Smooth muscle cell (in vitro differentiated cells): ENCODE measurements at regions not wholly inside any gene's neighbourhood (a gene's known extent, or its start where the extent isn't known, plus 50 kb on each side); places are given as distances from the start of the nearest gene placed in this dataset.

ENCODE experiments used
- DNase-seq: peaks from one replicate; lab custom pipeline; 2025; ENCODE audit not compliant: unreplicated experiment; lab: John Stamatoyannopoulos, UW
- H2AFZ ChIP-seq: fragments of 200-600 bp; sonication (generic); 2 replicates; pipeline ENCODE4 v1.6.0; 2016; ENCODE audit warnings: antibody characterized with exemption, low read depth, mild to moderate bottlenecking
- H3F3A ChIP-seq: fragments of 200-600 bp; sonication (generic); 2 replicates; pipeline ENCODE4 v1.6.0; 2017; ENCODE audit warnings: antibody characterized with exemption, low read depth
- H3K27ac ChIP-seq: fragments of 200-600 bp; sonication (generic); 2 replicates; pipeline ENCODE4 v1.5.1; 2016; ENCODE audit warnings: low read depth, mild to moderate bottlenecking
- H3K27me3 ChIP-seq: fragments of 200-600 bp; sonication (generic); 2 replicates; pipeline ENCODE4 v1.6.1; 2016; ENCODE audit warnings: low read depth, mild to moderate bottlenecking
- H3K36me3 ChIP-seq: fragments of 200-600 bp; sonication (generic); 2 replicates; pipeline ENCODE4 v1.5.1; 2016; ENCODE audit warnings: low read depth
- H3K4me1 ChIP-seq: fragments of 200-600 bp; sonication (generic); 2 replicates; pipeline ENCODE4 v1.5.1; 2016; ENCODE audit warnings: low read depth
- H3K4me2 ChIP-seq: fragments of 200-600 bp; sonication (generic); 2 replicates; pipeline ENCODE4 v1.6.0; 2016; ENCODE audit warnings: mild to moderate bottlenecking
- H3K4me3 ChIP-seq: fragments of 200-600 bp; sonication (generic); 2 replicates; pipeline ENCODE4 v1.5.1; 2016; ENCODE audit warnings: mild to moderate bottlenecking
- H3K79me2 ChIP-seq: fragments of 200-600 bp; sonication (generic); 2 replicates; pipeline ENCODE4 v1.6.0; 2016; ENCODE audit warnings: low read depth, mild to moderate bottlenecking
- H3K9ac ChIP-seq: fragments of 200-600 bp; sonication (generic); 2 replicates; pipeline ENCODE4 v1.6.0; 2016; ENCODE audit warnings: low read depth
- H3K9me3 ChIP-seq: fragments of 200-600 bp; sonication (generic); replicated peaks from 2 replicates; pipeline ENCODE4 v1.5.1; 2016; ENCODE audit warnings: low read depth
- H4K20me1 ChIP-seq: fragments of 200-600 bp; sonication (generic); 2 replicates; pipeline ENCODE4 v1.6.0; 2016; ENCODE audit warnings: low read depth
- CTCF ChIP-seq: fragments of 200-600 bp; sonication (generic); IDR thresholded peaks from 2 replicates; pipeline ENCODE4 v1.5.1; 2017; ENCODE audit warnings: borderline replicate concordance, mild to moderate bottlenecking, antibody characterized with exemption; ENCODE audit not compliant: insufficient read depth, poor library complexity, severe bottlenecking
- WGBS: methylation state at CpG from one replicate; pipeline ENCODE4 v1.1.7; 2016; ENCODE audit warnings: low lambda C conversion rate; 5-methylcytosine and 5-hydroxymethylcytosine counted together

- DNase-seq = no peak
- Histone ChIP-seq H3K9ac (no peak overlapping the region), H3F3A (no peaks in the 10 kb centered on the region), H3K4me1 (no peaks in the 10 kb centered on the region), H3K27ac (no peak overlapping the region), H2AFZ (no peak overlapping the region), H3K79me2 (no peaks in the 10 kb centered on the region), H3K4me2 (no peak overlapping the region), H3K36me3 (no peaks in the 10 kb centered on the region), H3K9me3 (no peaks in the 10 kb centered on the region), H4K20me1 (no peaks in the 10 kb centered on the region), H3K27me3 (no peaks in the 10 kb centered on the region), H3K4me3 (no peak overlapping the region)
- WGBS = 96% methylated on average over 10 of the region's 10 CpGs
- TF ChIP-seq CTCF = no peak
Observed at GRCh38 chr1:187074445-187075048, 245.8 kb downstream of the PLA2G4A start.

- H3K4me1 ChIP-seq = no peaks in the 10 kb centered on the region
- H3K4me2 ChIP-seq = no peak overlapping the region
- no peak overlapping the region for H3K4me3 ChIP-seq
- DNase-seq = no peak
- WGBS = 91% methylated on average over 2 of the region's 2 CpGs
- no peak for TF ChIP-seq CTCF
- no peaks in the 10 kb centered on the region for H3K9me3 ChIP-seq
- no peaks in the 10 kb centered on the region for H3K27me3 ChIP-seq
- no peak overlapping the region for H2AFZ ChIP-seq
- H4K20me1 ChIP-seq = no peaks in the 10 kb centered on the region
- no peaks in the 10 kb centered on the region for H3K36me3 ChIP-seq
- H3K9ac ChIP-seq = no peak overlapping the region
- H3K27ac ChIP-seq = no peak overlapping the region
- H3F3A ChIP-seq = no peaks in the 10 kb centered on the region
- no peaks in the 10 kb centered on the region for H3K79me2 ChIP-seq
Observed at GRCh38 chr1:187076922-187077321, 248.2 kb downstream of the PLA2G4A start.

- H3K9me3 ChIP-seq = no peaks in the 10 kb centered on the region
- H2AFZ ChIP-seq = no peak overlapping the region
- H3K9ac ChIP-seq = no peak overlapping the region
- H3K4me2 ChIP-seq = no peak overlapping the region
- no peak for TF ChIP-seq CTCF
- no peaks in the 10 kb centered on the region for H3F3A ChIP-seq
- H3K27me3 ChIP-seq = no peaks in the 10 kb centered on the region
- H3K4me3 ChIP-seq = no peak overlapping the region
- H3K79me2 ChIP-seq = no peaks in the 10 kb centered on the region
- H3K4me1 ChIP-seq = no peaks in the 10 kb centered on the region
- DNase-seq = no peak
- WGBS = 90% methylated on average over 3 of the region's 3 CpGs
- no peaks in the 10 kb centered on the region for H4K20me1 ChIP-seq
- no peaks in the 10 kb centered on the region for H3K36me3 ChIP-seq
- no peak overlapping the region for H3K27ac ChIP-seq
Observed at GRCh38 chr1:187078321-187078720, 249.6 kb downstream of the PLA2G4A start.

- Histone ChIP-seq H3K4me1 (no peaks in the 10 kb centered on the region), H3K27me3 (no peaks in the 10 kb centered on the region), H3K9ac (no peak overlapping the region), H3K9me3 (no peaks in the 10 kb centered on the region), H3K79me2 (no peaks in the 10 kb centered on the region), H3F3A (no peaks in the 10 kb centered on the region), H4K20me1 (no peaks in the 10 kb centered on the region), H3K36me3 (no peaks in the 10 kb centered on the region), H3K27ac (no peak overlapping the region), H3K4me2 (no peak overlapping the region), H3K4me3 (no peak overlapping the region), H2AFZ (no peak overlapping the region)
- no peak for DNase-seq
- WGBS = 85% methylated on average over 2 of the region's 2 CpGs
- TF ChIP-seq CTCF = no peak
Observed at GRCh38 chr1:187078916-187079315, 250.2 kb downstream of the PLA2G4A start.
